ENCODE measurements at regions not wholly inside any gene's neighbourhood (a gene's known extent, or its start where the extent isn't known, plus 50 kb on each side); places are given as distances from the start of the nearest gene placed in this dataset.

DNA sequence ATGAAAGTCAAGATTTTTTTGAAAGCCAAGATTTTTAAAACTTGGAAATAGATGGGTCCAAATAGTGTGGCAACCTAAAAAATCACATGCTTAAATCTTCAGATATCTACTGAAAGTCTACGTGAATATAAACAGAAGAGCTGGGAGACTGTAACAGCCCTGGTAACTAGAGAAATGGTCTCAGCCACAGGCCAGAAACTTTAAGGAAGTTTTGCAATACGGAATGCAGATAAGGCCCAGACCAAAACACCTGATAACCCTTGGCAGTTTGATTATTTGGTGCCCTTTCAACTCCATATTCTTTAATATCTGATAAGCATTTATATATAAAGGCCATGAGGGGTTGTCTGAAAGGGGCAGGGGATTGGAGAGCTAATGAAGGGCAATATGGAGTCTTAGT is 537.3 kb upstream of the TGFBR2 start:
- POLR2A ChIA-PET, result no interaction called here

GRCh38 chr3:30073040-30073439 is 533.4 kb upstream of the TGFBR2 start:
- POLR2A ChIA-PET, result no interaction called here
- no peak for TF ChIP-seq CTCF (IDR thresholded peaks at IDR 0.05; ENCODE audit: control extremely low read depth, extremely low read depth, low read depth, missing control alignments)
- CTCF ChIA-PET, result interaction anchor here (0.9 kb wide), 1 partner anchor 126 kb away, joined by 3 read pairs; no protein-coding TSS in a partner anchor
- no peak for DNase-seq (ENCODE audit: extremely low spot score)

More for the DNA sequence above, 537.3 kb upstream of the TGFBR2 start:
- CTCF ChIA-PET, result no interaction called here
- no peak for DNase-seq (ENCODE audit: extremely low spot score)
- TF ChIP-seq CTCF (IDR thresholded peaks at IDR 0.05; ENCODE audit: control extremely low read depth, extremely low read depth, low read depth, missing control alignments), result no peak

DNA sequence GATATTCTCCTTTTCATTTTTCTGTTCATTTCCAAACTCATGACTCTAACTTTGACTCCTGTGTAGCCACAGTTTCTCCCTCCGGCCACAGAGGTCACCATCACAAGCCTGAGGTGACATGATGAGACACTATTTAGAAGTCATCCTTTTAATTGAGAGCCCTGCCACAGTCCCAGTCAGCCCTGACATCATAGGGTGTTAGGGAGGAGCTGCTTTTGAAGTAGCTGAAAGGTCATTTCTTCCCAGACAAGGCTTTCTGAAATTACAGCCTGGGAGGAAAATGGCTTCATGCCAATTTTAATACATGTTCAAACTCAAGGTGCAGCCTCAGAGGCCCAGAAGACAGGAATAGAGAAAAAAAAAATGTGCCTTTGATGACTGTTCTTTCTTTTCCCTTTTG is 532.8 kb upstream of the TGFBR2 start:
- ChIA-PET POLR2A (no interaction called here), CTCF (interaction anchor here (0.9 kb wide), 2 partner anchors 14 to 126 kb away, joined by 3 read pairs; no protein-coding TSS in a partner anchor)
- TF ChIP-seq CTCF (IDR thresholded peaks at IDR 0.05; ENCODE audit: control extremely low read depth, extremely low read depth, low read depth, missing control alignments), result no peak
- no peak for DNase-seq (ENCODE audit: extremely low spot score)

- no peak for DNase-seq (ENCODE audit: extremely low spot score)
- no peak for TF ChIP-seq CTCF (IDR thresholded peaks at IDR 0.05; ENCODE audit: control extremely low read depth, extremely low read depth, low read depth, missing control alignments)
- POLR2A ChIA-PET, result no interaction called here
- CTCF ChIA-PET, result no interaction called here
These were observed 530.9 kb upstream of the TGFBR2 start for GRCh38 chr3:30075514-30075913.

DNA sequence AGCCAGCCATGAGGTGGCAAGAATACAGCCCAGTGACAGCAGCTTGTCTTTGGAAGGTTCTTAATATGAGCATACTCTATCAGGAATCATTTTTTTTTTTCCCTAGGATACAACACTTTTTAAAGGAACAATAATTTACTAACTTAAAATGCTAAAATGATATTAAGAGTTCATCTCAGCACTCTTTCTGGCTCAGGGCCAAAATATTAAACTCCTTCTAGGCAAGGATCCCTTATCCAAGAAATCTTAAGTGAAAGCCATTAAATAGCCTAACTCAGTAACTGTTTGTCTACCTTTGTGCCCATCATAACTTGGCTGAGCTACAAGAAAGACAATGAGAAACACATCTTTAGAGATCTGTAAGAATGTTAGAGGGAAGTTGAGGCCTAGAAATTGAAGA is 529.5 kb upstream of the TGFBR2 start:
- CTCF ChIA-PET, result interaction anchor here (1.6 kb wide), 1 partner anchor 10 kb away, joined by 3 read pairs; no protein-coding TSS in a partner anchor

GRCh38 chr3:30077746-30078145 is 528.7 kb upstream of the TGFBR2 start:
- ChIA-PET POLR2A (no interaction called here), CTCF (interaction anchor here (1.6 kb wide), 1 partner anchor 9 kb away, joined by 3 read pairs; no protein-coding TSS in a partner anchor)
- DNase-seq (ENCODE audit: extremely low spot score), result no peak
- TF ChIP-seq CTCF (IDR thresholded peaks at IDR 0.05; ENCODE audit: control extremely low read depth, extremely low read depth, low read depth, missing control alignments), result no peak

More for the DNA sequence above, 529.5 kb upstream of the TGFBR2 start:
- no peak for DNase-seq (ENCODE audit: extremely low spot score)
- POLR2A ChIA-PET, result no interaction called here
- no peak for TF ChIP-seq CTCF (IDR thresholded peaks at IDR 0.05; ENCODE audit: control extremely low read depth, extremely low read depth, low read depth, missing control alignments)

GRCh38 chr3:30078736-30079135 is 527.7 kb upstream of the TGFBR2 start:
- CTCF ChIA-PET, result no interaction called here
- TF ChIP-seq CTCF (IDR thresholded peaks at IDR 0.05; ENCODE audit: control extremely low read depth, extremely low read depth, low read depth, missing control alignments), result no peak
- DNase-seq (ENCODE audit: extremely low spot score), result no peak
- POLR2A ChIA-PET, result no interaction called here

Measured in GM10248 (cell line).